Mucosa of rectum (tissue), 2 donors: ENCODE measurements at regions not wholly inside any gene's neighbourhood (a gene's known extent, or its start where the extent isn't known, plus 50 kb on each side); places are given as distances from the start of the nearest gene placed in this dataset.

Experiments used
- H3K27ac ChIP-seq, 2 donors: one replicate each; pipeline ENCODE4 v1.7.0; 2013; ENCODE audit warnings: inconsistent platforms in 2 of 2, low read depth in 2 of 2, low read length in 2 of 2
- H3K27me3 ChIP-seq, 2 donors: one replicate each; pipeline ENCODE4 v1.7.0; 2013; ENCODE audit warnings: low read length in 2 of 2; ENCODE audit not compliant: control insufficient read depth in 2 of 2, insufficient read depth in 2 of 2
- H3K36me3 ChIP-seq, 2 donors: one replicate each; pipeline ENCODE4 v1.7.0; 2013; ENCODE audit warnings: low read length in 2 of 2; ENCODE audit not compliant: control insufficient read depth in 2 of 2, insufficient read depth in 2 of 2
- H3K4me1 ChIP-seq, 2 donors: one replicate each; pipeline ENCODE4 v1.7.0; 2013; ENCODE audit warnings: low read length in 2 of 2, mild to moderate bottlenecking in 1 of 2; ENCODE audit not compliant: control insufficient read depth in 2 of 2, insufficient read depth in 2 of 2
- H3K4me3 ChIP-seq, 2 donors: one replicate each; pipeline ENCODE4 v1.7.0; 2013; ENCODE audit warnings: low read length in 2 of 2
- H3K9ac ChIP-seq, 2 donors: one replicate each; pipeline ENCODE4 v1.7.0; 2013; ENCODE audit warnings: low read length in 2 of 2, low read depth in 1 of 2, mild to moderate bottlenecking in 1 of 2
- H3K9me3 ChIP-seq, 2 donors: one replicate each; pipeline ENCODE4 v1.7.0; 2013; ENCODE audit warnings: low read length in 2 of 2; ENCODE audit not compliant: control insufficient read depth in 2 of 2
- donor health status: healthy.
- donor health status: Normal muscosa, but diverticular disease.

GRCh38 chr13:106314417-106314816 lies 221.0 kb downstream of the EFNB2 start:
- no peaks in the 10 kb centered on the region for H3K4me1 ChIP-seq
- no peak overlapping the region for H3K4me3 ChIP-seq

GRCh38 chr13:106311004-106311403 lies 224.5 kb downstream of the EFNB2 start:
- Histone ChIP-seq H3K36me3 (no peaks in the 10 kb centered on the region), H3K4me3 (no peak overlapping the region), H3K27ac (no peak overlapping the region), H3K27me3 (no peaks in the 10 kb centered on the region), H3K9ac (no peak overlapping the region), H3K9me3 (no peaks in the 10 kb centered on the region), H3K4me1 (no peaks in the 10 kb centered on the region)

More at GRCh38 chr13:106314417-106314816, 221.0 kb downstream of the EFNB2 start:
- Histone ChIP-seq H3K9ac (no peak overlapping the region), H3K36me3 (no peaks in the 10 kb centered on the region), H3K9me3 (no peaks in the 10 kb centered on the region), H3K27me3 (no peaks in the 10 kb centered on the region), H3K27ac (no peak overlapping the region)

- H3K27me3 ChIP-seq: no peaks in the 10 kb centered on the region
- H3K4me3 ChIP-seq: no peak overlapping the region
- H3K9me3 ChIP-seq: no peaks in the 10 kb centered on the region
- no peak overlapping the region for H3K27ac ChIP-seq
- H3K9ac ChIP-seq: no peak overlapping the region
- no peaks in the 10 kb centered on the region for H3K4me1 ChIP-seq
- no peaks in the 10 kb centered on the region for H3K36me3 ChIP-seq
Observed at GRCh38 chr13:106310291-106310865, 225.1 kb downstream of the EFNB2 start.

- no peak overlapping the region for H3K4me3 ChIP-seq
- no peaks in the 10 kb centered on the region for H3K27me3 ChIP-seq
- no peaks in the 10 kb centered on the region for H3K9me3 ChIP-seq
- H3K27ac ChIP-seq: no peak overlapping the region
- H3K9ac ChIP-seq: no peak overlapping the region
- H3K36me3 ChIP-seq: no peaks in the 10 kb centered on the region
- no peaks in the 10 kb centered on the region for H3K4me1 ChIP-seq
Observed at GRCh38 chr13:106306748-106307277, 228.6 kb downstream of the EFNB2 start.

GRCh38 chr13:106302843-106303242 lies 232.6 kb downstream of the EFNB2 start:
- Histone ChIP-seq H3K9ac (no peak overlapping the region), H3K27ac (no peak overlapping the region), H3K4me3 (no peak overlapping the region), H3K4me1 (no peaks in the 10 kb centered on the region), H3K36me3 (no peaks in the 10 kb centered on the region), H3K27me3 (no peaks in the 10 kb centered on the region), H3K9me3 (no peaks in the 10 kb centered on the region)

- H3K4me3 ChIP-seq: no peak overlapping the region
- H3K27ac ChIP-seq: no peak overlapping the region
- H3K27me3 ChIP-seq: no peaks in the 10 kb centered on the region
- H3K9me3 ChIP-seq: no peaks in the 10 kb centered on the region
- peaks cover 0 to 3% of the 10 kb centered on the region in 2 donors for H3K4me1 ChIP-seq
- no peak overlapping the region for H3K9ac ChIP-seq
- no peaks in the 10 kb centered on the region for H3K36me3 ChIP-seq
Observed at GRCh38 chr13:106302011-106302410, 233.5 kb downstream of the EFNB2 start.

- Histone ChIP-seq H3K27me3 (no peaks in the 10 kb centered on the region), H3K4me3 (no peak overlapping the region), H3K9ac (no peak overlapping the region), H3K9me3 (no peaks in the 10 kb centered on the region), H3K4me1 (peaks cover 0 to 6% of the 10 kb centered on the region in 2 donors), H3K36me3 (no peaks in the 10 kb centered on the region), H3K27ac (no peak overlapping the region)
Observed at GRCh38 chr13:106299621-106300020, 235.8 kb downstream of the EFNB2 start.

GRCh38 chr13:106297283-106297682 lies 238.2 kb downstream of the EFNB2 start:
- H3K4me3 ChIP-seq: no peak overlapping the region
- H3K9ac ChIP-seq: no peak overlapping the region
- no peaks in the 10 kb centered on the region for H3K9me3 ChIP-seq
- peaks cover 0 to 6% of the 10 kb centered on the region in 2 donors for H3K4me1 ChIP-seq
- no peaks in the 10 kb centered on the region for H3K36me3 ChIP-seq
- no peaks in the 10 kb centered on the region for H3K27me3 ChIP-seq
- H3K27ac ChIP-seq: peak overlapping the region in 1 of 2 donors; percentile 22

- Histone ChIP-seq H3K4me1 (peaks cover 0 to 6% of the 10 kb centered on the region in 2 donors), H3K36me3 (no peaks in the 10 kb centered on the region), H3K4me3 (no peak overlapping the region), H3K27me3 (no peaks in the 10 kb centered on the region), H3K9me3 (no peaks in the 10 kb centered on the region), H3K27ac (peak overlapping the region in 1 of 2 donors; percentile 22), H3K9ac (no peak overlapping the region)
Observed at GRCh38 chr13:106296723-106297122, 238.7 kb downstream of the EFNB2 start.

GRCh38 chr13:106295971-106296370 lies 239.5 kb downstream of the EFNB2 start:
- Histone ChIP-seq H3K4me1 (peaks cover 0 to 6% of the 10 kb centered on the region in 2 donors), H3K27ac (no peak overlapping the region), H3K9ac (no peak overlapping the region), H3K9me3 (no peaks in the 10 kb centered on the region), H3K27me3 (no peaks in the 10 kb centered on the region), H3K4me3 (no peak overlapping the region), H3K36me3 (no peaks in the 10 kb centered on the region)
